GM23338 (cell line): ENCODE measurements at regions not wholly inside any gene's neighbourhood (a gene's known extent, or its start where the extent isn't known, plus 50 kb on each side); places are given as distances from the start of the nearest gene placed in this dataset.

Experiments
- ATAC-seq: fragments of 200-7000 bp; cut with Tn5 transposase; 3 replicates; pipeline ENCODE4 v1.9.1; 2020
- DNase-seq: peaks from one replicate; pipeline ENCODE4 v3.0.0-alpha.2; 2015; ENCODE audit warnings: low spot score
- H2AFZ ChIP-seq: fragments of 200-600 bp; sonication (generic); 2 replicates; pipeline ENCODE4 v1.8.0; 2016; ENCODE audit warnings: antibody characterized with exemption, mild to moderate bottlenecking, moderate library complexity
- H3F3A ChIP-seq: fragments of 200-600 bp; sonication (generic); replicated peaks from 2 replicates; pipeline ENCODE4 v1.8.0; 2017; ENCODE audit warnings: antibody characterized with exemption, mixed run types, low read depth
- H3K27ac ChIP-seq: fragments of 200-600 bp; sonication (generic); 2 replicates; pipeline ENCODE4 v1.6.1; 2016; ENCODE audit warnings: low read depth
- H3K27me3 ChIP-seq: fragments of 200-600 bp; sonication (generic); 2 replicates; pipeline ENCODE4 v1.8.0; 2016; ENCODE audit warnings: mild to moderate bottlenecking, mixed run types, moderate library complexity; ENCODE audit not compliant: insufficient read depth
- H3K36me3 ChIP-seq: fragments of 200-600 bp; sonication (generic); 2 replicates; pipeline ENCODE4 v1.8.0; 2016; ENCODE audit warnings: mild to moderate bottlenecking; ENCODE audit not compliant: insufficient read depth
- H3K4me1 ChIP-seq: fragments of 200-600 bp; sonication (generic); 2 replicates; pipeline ENCODE4 v1.8.0; 2016; ENCODE audit warnings: mild to moderate bottlenecking, moderate library complexity; ENCODE audit not compliant: insufficient read depth
- H3K4me2 ChIP-seq: fragments of 200-600 bp; sonication (generic); 2 replicates; pipeline ENCODE4 v1.7.1; 2017; ENCODE audit warnings: mixed run types
- H3K4me3 ChIP-seq: fragments of 200-600 bp; sonication (generic); 2 replicates; pipeline ENCODE4 v1.6.1; 2016; ENCODE audit warnings: mixed run types
- H3K79me2 ChIP-seq: fragments of 200-600 bp; sonication (generic); replicated peaks from 2 replicates; pipeline ENCODE4 v1.8.0; 2017; ENCODE audit warnings: mild to moderate bottlenecking; ENCODE audit not compliant: insufficient read depth
- H3K9me2 ChIP-seq: fragments of 200-600 bp; sonication (generic); 2 replicates; pipeline ENCODE4 v1.8.0; 2017; ENCODE audit not compliant: insufficient read depth
- H4K20me1 ChIP-seq: fragments of 200-600 bp; sonication (generic); replicated peaks from 2 replicates; pipeline ENCODE4 v1.8.0; 2017; ENCODE audit warnings: mild to moderate bottlenecking; ENCODE audit not compliant: insufficient read depth
- H3K27ac Mint-ChIP-seq: 2 replicates; pipeline ENCODE4 v1.8.0; 2020; ENCODE audit warnings: inconsistent platforms, mild to moderate bottlenecking, moderate library complexity, mixed read lengths
- H3K27me3 Mint-ChIP-seq: 3 replicates; pipeline ENCODE4 v1.8.0; 2022; ENCODE audit warnings: low read depth, mild to moderate bottlenecking, moderate library complexity, mixed read lengths, inconsistent platforms; ENCODE audit not compliant: insufficient read depth, poor library complexity
- H3K36me3 Mint-ChIP-seq: 3 replicates; pipeline ENCODE4 v1.8.0; 2021; ENCODE audit warnings: low read depth, mild to moderate bottlenecking, inconsistent platforms, moderate library complexity, mixed read lengths
- H3K4me1 Mint-ChIP-seq: 3 replicates; pipeline ENCODE4 v1.8.0; 2020; ENCODE audit warnings: mild to moderate bottlenecking, inconsistent platforms, mixed read lengths
- H3K4me3 Mint-ChIP-seq: 3 replicates; pipeline ENCODE4 v1.8.0; 2021; ENCODE audit warnings: moderate library complexity, mild to moderate bottlenecking, inconsistent platforms, mixed read lengths
- H3K9me3 Mint-ChIP-seq: 3 replicates; pipeline ENCODE4 v1.8.0; 2020; ENCODE audit warnings: moderate library complexity, mild to moderate bottlenecking, inconsistent platforms, mixed read lengths
- CREB1 ChIP-seq: fragments of 250-450 bp; sonication (Bioruptor Pico); IDR thresholded peaks from 2 replicates; pipeline ENCODE4 v1.5.0; 2020; ENCODE audit warnings: low read depth, mild to moderate bottlenecking, moderate library complexity
- EZH2 ChIP-seq: fragments of 200-600 bp; sonication (generic); IDR thresholded peaks from one replicate; pipeline ENCODE4 v1.8.0; 2017; ENCODE audit warnings: antibody characterized with exemption, mild to moderate bottlenecking, low read depth; ENCODE audit not compliant: unreplicated experiment
- EZH2phosphoT487 ChIP-seq: fragments of 200-600 bp; sonication (generic); IDR thresholded peaks from one replicate; pipeline ENCODE4 v1.8.1; 2018; ENCODE audit warnings: antibody characterized with exemption; ENCODE audit not compliant: unreplicated experiment
- NANOG ChIP-seq: IDR thresholded peaks from 2 replicates; pipeline ENCODE4 v1.6.1; 2016; ENCODE audit warnings: antibody characterized with exemption, borderline replicate concordance
- POLR2AphosphoS5 ChIP-seq: IDR thresholded peaks from 2 replicates; pipeline ENCODE4 v1.6.1; 2016; ENCODE audit warnings: antibody characterized with exemption, low read depth
- STAT1 ChIP-seq: IDR thresholded peaks from one replicate; pipeline ENCODE4 v1.6.1; 2016; ENCODE audit warnings: antibody characterized with exemption; ENCODE audit not compliant: unreplicated experiment
- ZNF114 ChIP-seq: fragments of 250-450 bp; sonication (Bioruptor Pico); IDR thresholded peaks from 2 replicates; pipeline ENCODE4 v1.5.0; 2020; ENCODE audit warnings: mild to moderate bottlenecking, moderate library complexity
- TF ChIP-seq, protein P1 (sequence below), 2 experiments: fragments of 200-600 bp in 1 of 2; sonication (generic) in 1 of 2; conservative IDR thresholded peaks; 2 replicates each; pipeline versions ENCODE4 v1.5.1 to v1.6.1; 2016 to 2017; ENCODE audit warnings: antibody characterized with exemption in 2 of 2, low read depth in 2 of 2, mild to moderate bottlenecking in 2 of 2, moderate library complexity in 1 of 2
- TF ChIP-seq, protein P2 (sequence below): IDR thresholded peaks from 2 replicates; pipeline ENCODE4 v1.6.1; 2016; ENCODE audit warnings: antibody characterized with exemption
- TF ChIP-seq, protein P3 (sequence below): IDR thresholded peaks from one replicate; pipeline ENCODE4 v1.6.1; 2018; ENCODE audit warnings: antibody characterized with exemption; ENCODE audit not compliant: unreplicated experiment

DNA sequence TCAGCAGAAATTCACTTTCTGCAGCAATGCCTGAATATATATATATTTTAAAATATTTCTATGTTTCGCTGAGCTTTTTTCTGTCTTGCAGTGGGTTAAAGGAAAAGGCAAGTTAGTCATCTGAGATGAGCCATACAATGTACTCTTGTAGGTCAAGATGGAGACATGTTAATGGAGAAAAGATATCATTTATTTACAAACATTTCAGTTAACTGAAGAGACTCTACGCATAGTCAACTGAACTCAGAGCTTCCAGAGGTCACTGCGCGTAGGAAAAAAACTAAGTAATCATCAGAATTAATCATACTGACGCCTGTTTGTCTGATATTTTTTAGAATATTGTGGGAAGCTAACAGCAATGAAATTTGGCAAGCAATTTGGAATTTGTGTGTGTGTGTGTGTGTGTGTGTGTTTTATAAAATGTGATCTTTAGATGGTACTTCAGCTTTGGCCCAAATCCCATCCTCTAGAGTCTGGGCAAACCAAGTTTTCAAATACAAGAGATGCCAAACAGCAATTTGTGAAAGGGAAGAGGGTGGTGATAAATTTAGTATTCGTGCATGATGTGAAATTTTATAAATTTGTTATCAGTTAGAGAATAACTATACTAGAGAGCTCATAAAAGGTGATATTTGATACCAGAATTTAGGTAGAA, 193.9 kb upstream of the AGR3 start:
- H3K4me2 ChIP-seq = no peak overlapping the region
- no peak overlapping the region for H2AFZ ChIP-seq
- no peaks in the 10 kb centered on the region for H3F3A ChIP-seq
- H4K20me1 ChIP-seq = no peaks in the 10 kb centered on the region
- no peak for ATAC-seq
- no peak for DNase-seq
- H3K27ac ChIP-seq = no peak overlapping the region
- no peaks in the 10 kb centered on the region for H3K79me2 ChIP-seq
- no peaks in the 10 kb centered on the region for H3K36me3 ChIP-seq
- no peaks in the 10 kb centered on the region for H3K27me3 Mint-ChIP-seq
- no peaks in the 10 kb centered on the region for H3K36me3 Mint-ChIP-seq
- TF ChIP-seq, protein P1, sequence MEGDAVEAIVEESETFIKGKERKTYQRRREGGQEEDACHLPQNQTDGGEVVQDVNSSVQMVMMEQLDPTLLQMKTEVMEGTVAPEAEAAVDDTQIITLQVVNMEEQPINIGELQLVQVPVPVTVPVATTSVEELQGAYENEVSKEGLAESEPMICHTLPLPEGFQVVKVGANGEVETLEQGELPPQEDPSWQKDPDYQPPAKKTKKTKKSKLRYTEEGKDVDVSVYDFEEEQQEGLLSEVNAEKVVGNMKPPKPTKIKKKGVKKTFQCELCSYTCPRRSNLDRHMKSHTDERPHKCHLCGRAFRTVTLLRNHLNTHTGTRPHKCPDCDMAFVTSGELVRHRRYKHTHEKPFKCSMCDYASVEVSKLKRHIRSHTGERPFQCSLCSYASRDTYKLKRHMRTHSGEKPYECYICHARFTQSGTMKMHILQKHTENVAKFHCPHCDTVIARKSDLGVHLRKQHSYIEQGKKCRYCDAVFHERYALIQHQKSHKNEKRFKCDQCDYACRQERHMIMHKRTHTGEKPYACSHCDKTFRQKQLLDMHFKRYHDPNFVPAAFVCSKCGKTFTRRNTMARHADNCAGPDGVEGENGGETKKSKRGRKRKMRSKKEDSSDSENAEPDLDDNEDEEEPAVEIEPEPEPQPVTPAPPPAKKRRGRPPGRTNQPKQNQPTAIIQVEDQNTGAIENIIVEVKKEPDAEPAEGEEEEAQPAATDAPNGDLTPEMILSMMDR (conservative IDR thresholded peaks at IDR 0.05; ENCODE audit: low read depth in 2 of 2) = no peak
- no peak for TF ChIP-seq POLR2AphosphoS5
- TF ChIP-seq, protein P2, sequence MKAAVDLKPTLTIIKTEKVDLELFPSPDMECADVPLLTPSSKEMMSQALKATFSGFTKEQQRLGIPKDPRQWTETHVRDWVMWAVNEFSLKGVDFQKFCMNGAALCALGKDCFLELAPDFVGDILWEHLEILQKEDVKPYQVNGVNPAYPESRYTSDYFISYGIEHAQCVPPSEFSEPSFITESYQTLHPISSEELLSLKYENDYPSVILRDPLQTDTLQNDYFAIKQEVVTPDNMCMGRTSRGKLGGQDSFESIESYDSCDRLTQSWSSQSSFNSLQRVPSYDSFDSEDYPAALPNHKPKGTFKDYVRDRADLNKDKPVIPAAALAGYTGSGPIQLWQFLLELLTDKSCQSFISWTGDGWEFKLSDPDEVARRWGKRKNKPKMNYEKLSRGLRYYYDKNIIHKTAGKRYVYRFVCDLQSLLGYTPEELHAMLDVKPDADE = no peak
- TF ChIP-seq EZH2phosphoT487 = no peak
- TF ChIP-seq, protein P3, sequence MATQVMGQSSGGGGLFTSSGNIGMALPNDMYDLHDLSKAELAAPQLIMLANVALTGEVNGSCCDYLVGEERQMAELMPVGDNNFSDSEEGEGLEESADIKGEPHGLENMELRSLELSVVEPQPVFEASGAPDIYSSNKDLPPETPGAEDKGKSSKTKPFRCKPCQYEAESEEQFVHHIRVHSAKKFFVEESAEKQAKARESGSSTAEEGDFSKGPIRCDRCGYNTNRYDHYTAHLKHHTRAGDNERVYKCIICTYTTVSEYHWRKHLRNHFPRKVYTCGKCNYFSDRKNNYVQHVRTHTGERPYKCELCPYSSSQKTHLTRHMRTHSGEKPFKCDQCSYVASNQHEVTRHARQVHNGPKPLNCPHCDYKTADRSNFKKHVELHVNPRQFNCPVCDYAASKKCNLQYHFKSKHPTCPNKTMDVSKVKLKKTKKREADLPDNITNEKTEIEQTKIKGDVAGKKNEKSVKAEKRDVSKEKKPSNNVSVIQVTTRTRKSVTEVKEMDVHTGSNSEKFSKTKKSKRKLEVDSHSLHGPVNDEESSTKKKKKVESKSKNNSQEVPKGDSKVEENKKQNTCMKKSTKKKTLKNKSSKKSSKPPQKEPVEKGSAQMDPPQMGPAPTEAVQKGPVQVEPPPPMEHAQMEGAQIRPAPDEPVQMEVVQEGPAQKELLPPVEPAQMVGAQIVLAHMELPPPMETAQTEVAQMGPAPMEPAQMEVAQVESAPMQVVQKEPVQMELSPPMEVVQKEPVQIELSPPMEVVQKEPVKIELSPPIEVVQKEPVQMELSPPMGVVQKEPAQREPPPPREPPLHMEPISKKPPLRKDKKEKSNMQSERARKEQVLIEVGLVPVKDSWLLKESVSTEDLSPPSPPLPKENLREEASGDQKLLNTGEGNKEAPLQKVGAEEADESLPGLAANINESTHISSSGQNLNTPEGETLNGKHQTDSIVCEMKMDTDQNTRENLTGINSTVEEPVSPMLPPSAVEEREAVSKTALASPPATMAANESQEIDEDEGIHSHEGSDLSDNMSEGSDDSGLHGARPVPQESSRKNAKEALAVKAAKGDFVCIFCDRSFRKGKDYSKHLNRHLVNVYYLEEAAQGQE = no peak
- no peak for TF ChIP-seq CREB1 (CRISPR knock-in tag)
- TF ChIP-seq NANOG = no peak
- no peak overlapping the region for H3K4me3 Mint-ChIP-seq
- no peaks in the 10 kb centered on the region for H3K4me1 Mint-ChIP-seq
- H3K27me3 ChIP-seq = no peaks in the 10 kb centered on the region
- no peaks in the 10 kb centered on the region for H3K9me2 ChIP-seq
- H3K4me1 ChIP-seq = no peaks in the 10 kb centered on the region
- no peak overlapping the region for H3K4me3 ChIP-seq
- no peaks in the 10 kb centered on the region for H3K9me3 Mint-ChIP-seq
- no peak overlapping the region for H3K27ac Mint-ChIP-seq

DNA sequence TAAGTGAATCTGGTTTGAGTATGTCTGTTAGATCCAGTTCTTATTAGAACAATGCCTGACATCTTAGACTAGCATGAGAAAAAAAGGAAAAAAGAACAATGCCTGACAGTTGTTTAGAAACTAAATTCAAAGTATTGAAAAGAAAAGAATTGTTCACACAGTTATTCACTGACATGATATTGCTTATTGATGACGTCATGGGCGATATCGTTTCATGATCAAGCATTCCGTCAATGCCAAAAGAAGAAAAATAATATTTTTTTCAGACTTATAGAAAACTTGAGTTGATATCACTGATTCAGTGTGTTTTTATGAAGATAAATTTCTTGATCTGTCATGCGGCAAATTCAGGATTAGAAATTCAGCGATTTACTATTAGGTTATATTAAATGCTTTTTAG, 196.5 kb upstream of the AGR3 start:
- H3K9me2 ChIP-seq = no peaks in the 10 kb centered on the region
- no peaks in the 10 kb centered on the region for H3F3A ChIP-seq
- H3K36me3 ChIP-seq = no peaks in the 10 kb centered on the region
- no peaks in the 10 kb centered on the region for H3K4me1 Mint-ChIP-seq
- no peaks in the 10 kb centered on the region for H3K9me3 Mint-ChIP-seq
- H3K4me2 ChIP-seq = no peak overlapping the region
- H3K79me2 ChIP-seq = no peaks in the 10 kb centered on the region
- no peaks in the 10 kb centered on the region for H3K27me3 Mint-ChIP-seq
- H3K27ac Mint-ChIP-seq = no peak overlapping the region
- H3K4me3 ChIP-seq = no peak overlapping the region
- H3K27me3 ChIP-seq = no peaks in the 10 kb centered on the region
- H2AFZ ChIP-seq = no peak overlapping the region
- H3K4me3 Mint-ChIP-seq = no peak overlapping the region
- H3K4me1 ChIP-seq = no peaks in the 10 kb centered on the region
- DNase-seq (no peak), ATAC-seq (no peak)
- no peaks in the 10 kb centered on the region for H3K36me3 Mint-ChIP-seq
- no peak overlapping the region for H3K27ac ChIP-seq
- H4K20me1 ChIP-seq = no peaks in the 10 kb centered on the region
- no peak for TF ChIP-seq ZNF114 (CRISPR knock-in tag)
- no peak for TF ChIP-seq EZH2phosphoT487
- TF ChIP-seq, protein P3 = no peak
- TF ChIP-seq, protein P1 (conservative IDR thresholded peaks at IDR 0.05; ENCODE audit: low read depth in 2 of 2) = no peak
- no peak for TF ChIP-seq STAT1
- no peak for TF ChIP-seq EZH2
